NCI-H82 treated with DMSO at 0.1 percent for 48 hours (cell line): ENCODE measurements at regions not wholly inside any gene's neighbourhood (a gene's known extent, or its start where the extent isn't known, plus 50 kb on each side); places are given as distances from the start of the nearest gene placed in this dataset.

Experiments used
- DNase-seq: peaks from one replicate; lab custom pipeline; 2025; ENCODE audit not compliant: unreplicated experiment; lab: John Stamatoyannopoulos, UW

DNA sequence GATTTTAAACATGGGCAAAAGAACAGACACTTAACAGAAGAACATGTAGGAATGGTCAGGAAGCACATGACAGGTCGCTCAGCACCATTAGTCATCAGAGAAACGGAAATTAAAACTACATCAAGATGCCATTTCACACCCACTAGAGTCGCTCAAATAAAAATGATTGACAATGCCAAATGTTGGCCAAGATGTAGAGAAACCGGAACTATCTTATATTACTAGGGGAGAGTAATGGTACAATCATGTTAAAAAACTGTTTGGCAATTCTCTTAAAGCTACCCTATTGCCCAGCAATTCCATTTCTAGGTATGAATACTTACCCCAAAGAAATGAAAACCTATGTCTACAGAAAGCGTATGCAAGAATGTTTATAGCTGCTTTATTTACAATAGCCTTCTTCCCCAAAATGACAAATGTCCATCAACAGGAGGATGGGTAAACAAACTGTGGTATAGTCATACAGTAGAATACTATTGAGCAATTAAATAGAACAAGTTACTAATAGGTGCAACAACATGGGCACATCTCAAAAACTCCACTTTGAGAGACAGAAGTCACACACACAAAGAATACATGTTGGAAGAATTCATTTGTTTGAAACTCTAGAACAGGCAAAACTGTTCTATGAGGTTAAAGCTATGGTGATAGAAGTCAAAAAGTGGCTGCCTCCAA, 92.8 kb downstream of the ETS2 start:
- no peak for DNase-seq

DNA sequence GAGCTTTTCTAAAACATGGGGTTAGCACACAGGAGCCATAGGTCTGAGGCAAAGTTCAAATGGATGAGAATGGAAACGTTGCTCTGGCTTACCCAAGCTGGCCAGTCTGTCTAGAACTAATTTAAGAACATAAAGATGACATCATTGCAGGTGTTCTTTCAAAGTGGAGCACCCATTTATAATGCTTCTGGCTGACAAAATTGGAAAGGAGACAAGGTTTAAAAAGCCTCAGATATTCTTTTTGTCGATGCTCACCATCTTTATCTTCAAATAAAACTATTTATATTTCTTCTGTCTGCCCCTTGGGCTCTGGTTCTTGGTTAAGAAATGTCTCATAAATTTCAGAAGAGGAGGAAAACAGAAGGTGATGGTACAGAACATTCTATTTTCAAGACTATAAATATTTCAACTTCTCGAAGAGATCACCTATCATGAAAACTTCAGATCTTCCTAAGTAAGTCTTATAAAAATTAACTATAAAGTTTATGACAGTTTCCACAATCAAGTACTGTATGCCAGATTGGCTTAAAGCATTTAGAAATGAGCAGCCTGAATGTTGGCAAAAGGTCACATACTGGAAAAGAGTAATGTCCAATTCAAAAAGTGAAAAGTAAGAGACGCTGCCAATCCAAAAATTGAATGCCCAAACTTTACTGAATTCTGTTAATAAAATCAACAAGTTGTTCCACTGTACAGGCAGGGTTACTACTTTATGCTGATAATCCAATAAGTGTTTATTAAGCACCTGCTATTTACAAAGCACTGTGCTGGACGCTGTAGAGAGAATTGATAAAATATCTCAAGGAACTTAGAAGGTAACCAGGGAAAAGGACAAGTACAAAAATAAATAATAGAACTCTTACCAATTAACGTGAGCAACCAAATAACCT, 92.0 kb downstream of the ETS2 start:
- DNase-seq = no peak

DNA sequence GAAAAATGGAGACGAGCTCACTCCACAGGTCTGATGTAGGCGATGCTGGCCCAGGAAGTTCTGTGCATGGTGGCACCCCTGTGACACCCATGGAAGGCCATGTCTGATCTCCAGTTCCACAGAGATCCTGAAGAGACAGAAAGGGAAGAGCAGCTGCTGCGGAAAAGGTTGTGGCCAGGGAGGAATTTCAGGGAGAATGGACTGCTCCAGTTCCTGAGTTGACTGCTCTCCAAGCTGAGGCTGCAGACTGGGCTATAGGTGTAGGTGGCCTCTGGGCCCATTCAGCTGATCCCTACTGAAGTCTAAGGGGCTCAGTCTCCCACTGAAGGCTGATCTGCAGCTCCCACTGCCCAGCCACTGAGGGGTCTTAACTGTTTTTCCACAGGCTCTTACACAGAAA, 89.2 kb downstream of the ETS2 start:
- DNase-seq = no peak

DNA sequence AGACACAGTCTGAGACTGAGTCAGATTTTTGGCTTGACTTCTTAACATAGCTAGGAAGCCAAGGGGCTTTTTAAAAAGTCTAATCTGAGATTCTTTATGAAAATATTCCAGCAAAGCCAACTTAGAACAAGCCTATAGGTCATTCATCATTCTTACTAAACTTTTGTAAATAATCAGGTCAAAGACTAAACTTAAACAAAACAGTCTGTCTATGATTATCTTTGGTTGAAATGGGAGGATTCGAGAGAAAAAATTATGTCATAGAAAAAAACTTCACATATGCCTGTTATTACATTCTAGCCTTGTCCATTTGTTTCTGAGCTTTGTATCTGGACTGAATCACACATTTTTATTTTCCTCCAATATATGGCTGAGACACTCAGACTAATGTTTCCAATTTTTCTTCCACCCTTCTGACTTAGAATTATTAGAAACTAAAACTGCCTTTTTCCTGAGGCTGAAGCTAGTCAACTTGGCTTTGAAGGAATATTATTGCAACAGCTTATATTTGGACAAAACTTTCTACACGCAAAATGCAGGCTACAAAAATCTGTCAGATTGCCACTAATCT, 83.3 kb downstream of the ETS2 start:
- no peak for DNase-seq

DNA sequence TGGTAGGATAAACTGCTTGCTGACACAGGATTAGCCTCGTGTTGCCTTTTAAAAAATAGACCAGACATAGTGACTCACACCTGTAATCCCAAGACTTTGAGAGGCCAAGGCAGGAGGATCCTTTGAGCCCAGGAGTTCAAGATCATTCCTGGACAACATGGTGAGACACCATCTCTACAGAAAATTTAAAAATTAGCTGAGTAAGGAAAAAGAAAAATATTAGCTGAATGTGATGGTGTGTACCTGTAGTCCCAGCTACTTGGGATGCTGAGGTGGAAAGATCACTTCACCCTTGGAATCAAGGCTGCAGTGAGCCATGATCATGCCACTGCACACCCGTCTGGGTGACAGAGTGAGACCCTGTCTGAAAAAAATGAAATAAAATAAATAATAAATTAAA, 82.0 kb downstream of the ETS2 start:
- no peak for DNase-seq

DNA sequence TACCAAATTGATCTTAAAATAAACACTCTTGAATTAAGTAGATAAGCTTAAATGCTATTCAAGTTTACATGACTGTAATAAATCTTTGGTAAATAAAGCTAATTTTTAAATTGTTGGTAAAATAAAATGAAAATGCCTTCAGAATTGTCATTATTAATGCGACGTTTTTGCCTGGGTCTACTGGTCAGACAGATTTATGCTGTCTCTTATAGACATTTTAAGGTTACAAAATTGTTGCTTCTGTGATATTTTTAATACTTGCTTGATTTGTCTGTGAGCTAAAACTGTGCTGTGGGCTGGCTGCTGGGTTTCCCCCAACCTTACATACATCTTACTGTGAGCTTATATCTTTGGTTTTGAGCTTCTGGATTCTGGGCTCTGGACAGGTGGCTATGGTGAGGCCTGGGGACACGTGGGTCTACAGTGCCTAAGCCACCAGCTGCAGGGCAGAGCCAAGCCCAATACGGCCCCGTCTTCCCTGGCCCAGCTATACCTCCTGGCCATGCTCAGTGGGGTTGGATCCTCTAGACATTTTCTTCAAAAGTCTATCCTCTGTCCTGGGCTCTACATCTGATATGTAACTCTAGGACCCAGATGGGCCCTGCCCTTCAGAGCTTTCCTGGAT, 81.4 kb downstream of the ETS2 start:
- no peak for DNase-seq

- no peak for DNase-seq
These were observed 80.2 kb downstream of the ETS2 start for GRCh38 chr21:38885909-38886308.

- no peak for DNase-seq
These were observed 78.7 kb downstream of the ETS2 start for GRCh38 chr21:38884440-38884839.

- DNase-seq = no peak
These were observed 77.4 kb downstream of the ETS2 start for GRCh38 chr21:38883142-38883541.

GRCh38 chr21:38881131-38881530, 75.4 kb downstream of the ETS2 start:
- no peak for DNase-seq

DNA sequence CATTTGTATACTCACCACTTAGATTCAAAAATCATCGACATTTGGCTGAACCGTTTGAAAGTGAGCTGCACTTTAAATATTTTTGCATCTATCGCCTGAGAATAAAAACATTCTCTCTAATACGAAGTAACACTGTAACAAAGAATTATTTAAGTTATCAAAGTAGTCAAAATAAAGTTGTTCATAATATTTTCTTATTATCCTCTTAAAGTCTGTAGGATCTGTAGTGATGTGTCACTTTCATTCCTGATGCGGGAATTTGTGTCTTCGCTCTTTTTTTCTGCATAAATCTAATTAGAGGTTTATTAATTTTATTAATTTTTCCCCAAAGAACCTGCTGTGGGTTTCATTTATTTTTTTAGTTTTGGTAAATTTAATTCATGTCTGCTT, 74.8 kb downstream of the ETS2 start:
- DNase-seq = no peak

DNA sequence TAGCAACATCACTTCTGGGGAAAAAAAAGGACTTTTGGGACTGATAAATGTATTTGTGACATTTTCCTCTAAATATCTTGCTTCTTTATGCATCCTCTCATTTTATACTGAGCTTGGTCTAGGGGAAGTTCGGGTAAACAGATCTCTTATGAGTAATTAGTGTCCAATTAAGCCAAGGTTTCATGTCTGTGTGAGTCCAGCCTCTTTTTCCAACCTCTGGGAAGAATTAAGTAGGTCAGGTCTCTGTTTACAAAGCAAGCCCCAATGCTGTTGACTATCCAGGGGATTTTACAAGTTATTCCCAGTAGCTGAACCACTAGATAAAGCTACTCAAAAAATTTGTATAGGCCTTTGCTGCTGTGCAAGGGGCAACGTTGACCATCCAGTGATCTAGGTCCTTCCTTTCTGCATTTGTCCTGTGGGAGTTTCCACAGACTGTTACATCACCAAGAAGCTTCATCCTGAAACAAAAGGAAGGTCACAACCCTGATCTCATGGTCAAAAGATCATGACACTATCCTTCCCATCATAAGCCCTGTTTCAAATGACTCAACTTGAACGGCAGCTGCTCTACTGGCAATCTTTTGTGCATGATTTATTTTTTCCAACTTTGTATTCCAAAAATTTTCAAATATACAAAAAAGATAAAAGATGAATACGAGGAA, 74.3 kb downstream of the ETS2 start:
- DNase-seq = no peak

- no peak for DNase-seq
These were observed 72.8 kb downstream of the ETS2 start for GRCh38 chr21:38878379-38879179.

DNA sequence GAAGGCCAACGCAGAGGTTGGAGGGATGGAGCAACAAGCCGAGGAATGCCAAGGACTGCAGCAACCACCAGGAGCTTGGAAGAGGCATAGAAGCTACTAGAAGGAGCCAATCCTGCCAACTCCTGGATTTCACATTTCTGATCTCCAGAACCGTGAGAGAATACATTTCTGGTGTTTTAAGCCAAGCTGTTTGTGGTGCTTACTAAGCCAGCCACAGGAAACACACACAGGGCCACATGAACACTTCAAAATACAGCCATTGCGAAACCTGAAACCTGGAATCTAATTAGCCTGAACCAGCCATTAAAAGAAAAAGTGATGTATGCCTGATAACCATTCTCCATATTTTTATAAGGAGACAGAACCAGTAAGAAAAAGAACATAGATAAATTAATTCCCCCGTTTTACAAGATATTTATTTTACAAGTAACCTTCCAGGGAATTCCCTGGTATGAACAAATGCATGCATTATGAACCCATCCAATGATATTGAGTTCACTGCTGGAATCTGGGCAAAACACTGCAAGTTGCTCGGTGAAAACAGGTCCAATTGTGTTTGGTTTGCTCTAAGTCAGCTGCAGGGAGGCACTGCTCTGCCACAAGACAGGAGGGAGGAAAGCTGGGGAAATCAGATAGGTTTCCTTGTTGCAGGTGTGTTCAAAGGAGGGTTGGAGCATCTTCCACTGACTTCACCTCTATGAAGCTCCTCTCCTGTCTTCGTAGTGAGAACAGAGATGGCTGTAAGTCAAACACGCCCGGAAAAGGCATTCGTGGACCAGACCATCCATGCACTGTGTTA, 70.2 kb downstream of the ETS2 start:
- DNase-seq = no peak
